Neural progenitor cell (in vitro differentiated cells): ENCODE measurements at regions not wholly inside any gene's neighbourhood (a gene's known extent, or its start where the extent isn't known, plus 50 kb on each side); places are given as distances from the start of the nearest gene placed in this dataset.
A peak's percentile ranks its signal among the peaks of the same experiment; 100 is the strongest.

Source experiments
- DNase-seq: peaks from one replicate; pipeline ENCODE4 v3.0.0-alpha.2; 2016; ENCODE audit warnings: low spot score
- H2AFZ ChIP-seq: fragments of 200-600 bp; sonication (generic); replicated peaks from 2 replicates; pipeline ENCODE4 v1.6.1; 2016; ENCODE audit warnings: antibody characterized with exemption
- H3F3A ChIP-seq: fragments of 200-600 bp; sonication (generic); 2 replicates; pipeline ENCODE4 v1.6.1; 2016; ENCODE audit warnings: antibody characterized with exemption, low read depth
- H3K27ac ChIP-seq: fragments of 200-600 bp; sonication (generic); 2 replicates; pipeline ENCODE4 v1.5.1; 2016; ENCODE audit warnings: mild to moderate bottlenecking
- H3K27me3 ChIP-seq: fragments of 200-600 bp; sonication (generic); 2 replicates; pipeline ENCODE4 v1.6.1; 2016; ENCODE audit warnings: mild to moderate bottlenecking, moderate library complexity
- H3K36me3 ChIP-seq: fragments of 200-600 bp; sonication (generic); 2 replicates; pipeline ENCODE4 v1.5.1; 2016
- H3K4me1 ChIP-seq: fragments of 200-600 bp; sonication (generic); 2 replicates; pipeline ENCODE4 v1.6.1; 2016; ENCODE audit warnings: mixed run types
- H3K4me2 ChIP-seq: fragments of 200-600 bp; sonication (generic); 2 replicates; pipeline ENCODE4 v1.6.1; 2016
- H3K4me3 ChIP-seq: fragments of 200-600 bp; sonication (generic); 2 replicates; pipeline ENCODE4 v1.5.1; 2016
- H3K79me2 ChIP-seq: fragments of 200-600 bp; sonication (generic); 2 replicates; pipeline ENCODE4 v1.6.1; 2016; ENCODE audit warnings: low read depth
- H3K9ac ChIP-seq: fragments of 200-600 bp; sonication (generic); 2 replicates; pipeline ENCODE4 v1.6.1; 2016
- H3K9me3 ChIP-seq: fragments of 200-600 bp; sonication (generic); 2 replicates; pipeline ENCODE4 v1.5.1; 2016; ENCODE audit warnings: low read depth
- H4K20me1 ChIP-seq: fragments of 200-600 bp; sonication (generic); 2 replicates; pipeline ENCODE4 v1.6.1; 2016; ENCODE audit warnings: low read depth
- H3K27ac Mint-ChIP-seq: 3 replicates; pipeline ENCODE4 v1.8.0; 2021; ENCODE audit warnings: mixed read lengths
- H3K27me3 Mint-ChIP-seq: 2 replicates; pipeline ENCODE4 v1.8.0; 2022; ENCODE audit warnings: low read depth, mild to moderate bottlenecking, inconsistent platforms, moderate library complexity, mixed read lengths; ENCODE audit not compliant: insufficient read depth
- H3K36me3 Mint-ChIP-seq: 3 replicates; pipeline ENCODE4 v1.8.0; 2021; ENCODE audit warnings: mixed read lengths
- H3K4me1 Mint-ChIP-seq: 3 replicates; pipeline ENCODE4 v1.8.0; 2021; ENCODE audit warnings: mixed read lengths
- H3K4me3 Mint-ChIP-seq: 3 replicates; pipeline ENCODE4 v1.8.0; 2021; ENCODE audit warnings: mild to moderate bottlenecking, moderate library complexity, mixed read lengths
- H3K9me3 Mint-ChIP-seq: 3 replicates; pipeline ENCODE4 v1.8.0; 2020; ENCODE audit warnings: mixed read lengths
- EZH2 ChIP-seq: fragments of 200-600 bp; sonication (generic); IDR thresholded peaks from 2 replicates; pipeline ENCODE4 v1.6.1; 2017; ENCODE audit warnings: antibody characterized with exemption, mild to moderate bottlenecking, moderate library complexity
- EZH2phosphoT487 ChIP-seq: fragments of 200-600 bp; sonication (generic); IDR thresholded peaks from 2 replicates; pipeline ENCODE4 v1.6.1; 2017; ENCODE audit warnings: antibody characterized with exemption
- TF ChIP-seq, protein P1 (sequence below): fragments of 200-600 bp; sonication (generic); IDR thresholded peaks from 2 replicates; pipeline ENCODE4 v1.5.1; 2017; ENCODE audit warnings: antibody characterized with exemption, mild to moderate bottlenecking

DNA sequence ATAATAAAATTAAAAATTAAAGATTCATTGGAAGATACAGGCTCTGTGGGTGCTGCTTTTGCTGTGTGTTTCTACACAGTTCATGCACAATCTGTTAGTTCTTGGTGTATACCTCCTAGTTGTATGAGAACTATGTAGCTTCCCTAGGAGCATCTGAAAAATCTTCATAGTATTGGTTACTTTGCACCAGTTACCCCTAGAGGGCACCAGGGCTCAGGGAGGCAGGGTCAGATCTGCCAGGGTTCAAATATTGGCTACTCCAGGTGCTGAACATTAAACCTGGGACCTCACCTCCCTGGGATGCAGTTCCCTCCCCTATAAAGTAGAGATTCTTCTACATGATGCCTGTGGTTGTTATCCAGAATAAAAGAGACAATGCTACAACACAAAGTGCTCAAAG, 583.0 kb upstream of the CDH11 start:
- H4K20me1 ChIP-seq, result no peaks in the 10 kb centered on the region
- peaks cover 2% of the 10 kb centered on the region for H3K36me3 Mint-ChIP-seq
- H3K4me3 ChIP-seq, result no peak overlapping the region
- H3K4me2 ChIP-seq, result no peak overlapping the region
- H3K9me3 ChIP-seq, result no peaks in the 10 kb centered on the region
- DNase-seq, result peak; percentile 8
- no peaks in the 10 kb centered on the region for H3K4me1 ChIP-seq
- H3K4me3 Mint-ChIP-seq, result no peak overlapping the region
- H3K9ac ChIP-seq, result no peak overlapping the region
- no peaks in the 10 kb centered on the region for H3K79me2 ChIP-seq
- H3K4me1 Mint-ChIP-seq, result peaks cover 5% of the 10 kb centered on the region
- no peaks in the 10 kb centered on the region for H3K36me3 ChIP-seq
- H3K27ac ChIP-seq, result no peak overlapping the region
- no peak overlapping the region for H3K27ac Mint-ChIP-seq
- TF ChIP-seq EZH2phosphoT487, result no peak
- TF ChIP-seq, protein P1, sequence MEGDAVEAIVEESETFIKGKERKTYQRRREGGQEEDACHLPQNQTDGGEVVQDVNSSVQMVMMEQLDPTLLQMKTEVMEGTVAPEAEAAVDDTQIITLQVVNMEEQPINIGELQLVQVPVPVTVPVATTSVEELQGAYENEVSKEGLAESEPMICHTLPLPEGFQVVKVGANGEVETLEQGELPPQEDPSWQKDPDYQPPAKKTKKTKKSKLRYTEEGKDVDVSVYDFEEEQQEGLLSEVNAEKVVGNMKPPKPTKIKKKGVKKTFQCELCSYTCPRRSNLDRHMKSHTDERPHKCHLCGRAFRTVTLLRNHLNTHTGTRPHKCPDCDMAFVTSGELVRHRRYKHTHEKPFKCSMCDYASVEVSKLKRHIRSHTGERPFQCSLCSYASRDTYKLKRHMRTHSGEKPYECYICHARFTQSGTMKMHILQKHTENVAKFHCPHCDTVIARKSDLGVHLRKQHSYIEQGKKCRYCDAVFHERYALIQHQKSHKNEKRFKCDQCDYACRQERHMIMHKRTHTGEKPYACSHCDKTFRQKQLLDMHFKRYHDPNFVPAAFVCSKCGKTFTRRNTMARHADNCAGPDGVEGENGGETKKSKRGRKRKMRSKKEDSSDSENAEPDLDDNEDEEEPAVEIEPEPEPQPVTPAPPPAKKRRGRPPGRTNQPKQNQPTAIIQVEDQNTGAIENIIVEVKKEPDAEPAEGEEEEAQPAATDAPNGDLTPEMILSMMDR, result peak; percentile 59
- no peaks in the 10 kb centered on the region for H3K9me3 Mint-ChIP-seq
- H2AFZ ChIP-seq, result no peak overlapping the region
- no peaks in the 10 kb centered on the region for H3K27me3 ChIP-seq
- peaks cover 3% of the 10 kb centered on the region for H3K27me3 Mint-ChIP-seq
- H3F3A ChIP-seq, result no peaks in the 10 kb centered on the region

DNA sequence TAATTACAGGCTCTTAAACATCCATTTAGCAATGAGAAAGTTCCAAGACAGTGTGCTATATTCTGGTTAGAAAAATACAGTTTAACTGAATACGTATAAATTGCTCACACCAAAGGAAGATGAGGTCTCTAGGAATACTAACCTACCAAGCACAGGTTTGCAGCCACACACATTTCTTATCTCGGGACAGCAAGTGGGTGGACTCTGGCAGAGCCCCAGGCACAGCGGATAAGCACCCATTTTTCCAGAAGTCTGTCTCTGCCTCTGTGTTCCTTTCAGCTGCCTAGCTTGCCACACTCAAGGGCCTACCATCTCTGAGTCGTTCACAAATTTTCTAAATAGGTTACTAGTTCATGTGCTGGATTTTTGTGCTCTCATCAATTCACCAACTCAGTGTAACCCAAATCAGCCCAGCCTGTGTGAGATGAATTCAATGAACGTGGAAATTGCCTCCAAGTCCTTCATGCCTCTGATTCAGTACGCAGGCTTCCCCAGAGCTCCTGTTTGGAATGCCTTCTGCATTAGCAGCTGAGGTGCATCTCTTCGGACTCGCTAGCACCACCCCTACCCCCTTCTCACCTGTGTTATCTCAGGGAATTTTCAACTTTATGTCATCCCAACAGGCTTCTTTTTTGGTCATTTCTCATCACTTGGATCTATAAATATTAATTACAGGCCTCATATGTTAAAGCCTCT, 581.0 kb upstream of the CDH11 start:
- Histone ChIP-seq H2AFZ (no peak overlapping the region), H3K4me3 (no peak overlapping the region), H3K4me1 (peaks cover 13% of the 10 kb centered on the region), H3K36me3 (no peaks in the 10 kb centered on the region), H3K27me3 (no peaks in the 10 kb centered on the region), H3F3A (no peaks in the 10 kb centered on the region), H3K9ac (no peak overlapping the region), H3K9me3 (no peaks in the 10 kb centered on the region), H3K4me2 (no peak overlapping the region), H3K27ac (no peak overlapping the region), H4K20me1 (no peaks in the 10 kb centered on the region), H3K79me2 (no peaks in the 10 kb centered on the region)
- H3K27ac Mint-ChIP-seq, result no peak overlapping the region
- peaks cover 6% of the 10 kb centered on the region for H3K27me3 Mint-ChIP-seq
- no peak for DNase-seq
- H3K4me3 Mint-ChIP-seq, result no peak overlapping the region
- H3K36me3 Mint-ChIP-seq, result peaks cover 2% of the 10 kb centered on the region
- TF ChIP-seq, protein P1, result no peak
- TF ChIP-seq EZH2 (no peak), EZH2phosphoT487 (no peak)
- peaks cover 16% of the 10 kb centered on the region for H3K4me1 Mint-ChIP-seq
- no peaks in the 10 kb centered on the region for H3K9me3 Mint-ChIP-seq

GRCh38 chr16:65700596-65700995, 578.7 kb upstream of the CDH11 start:
- Mint-ChIP-seq H3K27ac (no peak overlapping the region), H3K27me3 (peaks cover 5% of the 10 kb centered on the region), H3K4me1 (peaks cover 20% of the 10 kb centered on the region), H3K4me3 (no peak overlapping the region), H3K36me3 (peaks cover 2% of the 10 kb centered on the region), H3K9me3 (peaks cover 2% of the 10 kb centered on the region)
- no peak for TF ChIP-seq EZH2phosphoT487
- TF ChIP-seq, protein P1, result no peak
- no peak for TF ChIP-seq EZH2
- peaks cover 13% of the 10 kb centered on the region for H3K4me1 ChIP-seq
- DNase-seq, result no peak
- H3K4me2 ChIP-seq, result no peak overlapping the region
- H3F3A ChIP-seq, result no peaks in the 10 kb centered on the region
- H3K27ac ChIP-seq, result no peak overlapping the region
- no peaks in the 10 kb centered on the region for H3K36me3 ChIP-seq
- no peak overlapping the region for H3K9ac ChIP-seq
- no peak overlapping the region for H2AFZ ChIP-seq
- no peaks in the 10 kb centered on the region for H3K79me2 ChIP-seq
- no peaks in the 10 kb centered on the region for H3K27me3 ChIP-seq
- H3K4me3 ChIP-seq, result no peak overlapping the region
- no peaks in the 10 kb centered on the region for H4K20me1 ChIP-seq
- H3K9me3 ChIP-seq, result no peaks in the 10 kb centered on the region
